ENCODE measurements at regions not wholly inside any gene's neighbourhood (a gene's known extent, or its start where the extent isn't known, plus 50 kb on each side); places are given as distances from the start of the nearest gene placed in this dataset.

GRCh38 chr9:7961076-7961475 is 161.5 kb upstream of the DMAC1 start:
- CTCF ChIA-PET = no interaction called here
- no peak overlapping the region for H3K27ac ChIP-seq (ENCODE audit: low read length)
- no TSS peak for BruUV-seq (replicated peaks)
- TF ChIP-seq, protein P1, sequence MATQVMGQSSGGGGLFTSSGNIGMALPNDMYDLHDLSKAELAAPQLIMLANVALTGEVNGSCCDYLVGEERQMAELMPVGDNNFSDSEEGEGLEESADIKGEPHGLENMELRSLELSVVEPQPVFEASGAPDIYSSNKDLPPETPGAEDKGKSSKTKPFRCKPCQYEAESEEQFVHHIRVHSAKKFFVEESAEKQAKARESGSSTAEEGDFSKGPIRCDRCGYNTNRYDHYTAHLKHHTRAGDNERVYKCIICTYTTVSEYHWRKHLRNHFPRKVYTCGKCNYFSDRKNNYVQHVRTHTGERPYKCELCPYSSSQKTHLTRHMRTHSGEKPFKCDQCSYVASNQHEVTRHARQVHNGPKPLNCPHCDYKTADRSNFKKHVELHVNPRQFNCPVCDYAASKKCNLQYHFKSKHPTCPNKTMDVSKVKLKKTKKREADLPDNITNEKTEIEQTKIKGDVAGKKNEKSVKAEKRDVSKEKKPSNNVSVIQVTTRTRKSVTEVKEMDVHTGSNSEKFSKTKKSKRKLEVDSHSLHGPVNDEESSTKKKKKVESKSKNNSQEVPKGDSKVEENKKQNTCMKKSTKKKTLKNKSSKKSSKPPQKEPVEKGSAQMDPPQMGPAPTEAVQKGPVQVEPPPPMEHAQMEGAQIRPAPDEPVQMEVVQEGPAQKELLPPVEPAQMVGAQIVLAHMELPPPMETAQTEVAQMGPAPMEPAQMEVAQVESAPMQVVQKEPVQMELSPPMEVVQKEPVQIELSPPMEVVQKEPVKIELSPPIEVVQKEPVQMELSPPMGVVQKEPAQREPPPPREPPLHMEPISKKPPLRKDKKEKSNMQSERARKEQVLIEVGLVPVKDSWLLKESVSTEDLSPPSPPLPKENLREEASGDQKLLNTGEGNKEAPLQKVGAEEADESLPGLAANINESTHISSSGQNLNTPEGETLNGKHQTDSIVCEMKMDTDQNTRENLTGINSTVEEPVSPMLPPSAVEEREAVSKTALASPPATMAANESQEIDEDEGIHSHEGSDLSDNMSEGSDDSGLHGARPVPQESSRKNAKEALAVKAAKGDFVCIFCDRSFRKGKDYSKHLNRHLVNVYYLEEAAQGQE (IDR thresholded peaks at IDR 0.05; ENCODE audit: insufficient read depth in 1 of 2, low read depth in 2 of 2, low read length in 1 of 2) = no peak
- TF ChIP-seq TCF7L2 (IDR thresholded peaks at IDR 0.05; ENCODE audit: low read depth, low read length) (no peak), SIN3A (IDR thresholded peaks at IDR 0.05; ENCODE audit: borderline replicate concordance, insufficient read depth, low read depth, low read length) (no peak), CTCF (IDR thresholded peaks at IDR 0.05) (no peak), POLR2AphosphoS5 (IDR thresholded peaks at IDR 0.05; ENCODE audit: low read depth, low read length) (no peak)
- no peaks in the 10 kb centered on the region for H3K9me3 ChIP-seq (ENCODE audit: control insufficient read depth, insufficient read depth, low read depth, low read length)
- no peaks in the 10 kb centered on the region for H3K27me3 ChIP-seq (ENCODE audit: control insufficient read depth, insufficient read depth, low read length)
- H3K36me3 ChIP-seq (ENCODE audit: control insufficient read depth, insufficient read depth, low read length) = no peaks in the 10 kb centered on the region
- H3K4me3 ChIP-seq (ENCODE audit: low read depth in 2 of 2, low read length in 2 of 2) = no peak overlapping the region
- in situ Hi-C loops (cut with HindIII; ENCODE audit: low pct_unique_long_range_greater_than_20kb, low sequenced_read_pairs) = no loop called here
- intact Hi-C loops (cut with micrococcal nuclease; ENCODE audit: unreplicated experiment) = no loop called here
- DNase-seq (ENCODE audit: low read depth, low spot score) (no peak), ATAC-seq (no peak)
- no peaks in the 10 kb centered on the region for H3K4me1 ChIP-seq (ENCODE audit: control insufficient read depth, insufficient read depth, low read length)
- POLR2A ChIA-PET = no interaction called here

- Histone ChIP-seq H3K27ac (ENCODE audit: low read length) (no peak overlapping the region), H3K36me3 (ENCODE audit: control insufficient read depth, insufficient read depth, low read length) (no peaks in the 10 kb centered on the region), H3K4me1 (ENCODE audit: control insufficient read depth, insufficient read depth, low read length) (no peaks in the 10 kb centered on the region), H3K9me3 (ENCODE audit: control insufficient read depth, insufficient read depth, low read depth, low read length) (no peaks in the 10 kb centered on the region), H3K4me3 (ENCODE audit: low read depth in 2 of 2, low read length in 2 of 2) (no peak overlapping the region), H3K27me3 (ENCODE audit: control insufficient read depth, insufficient read depth, low read length) (no peaks in the 10 kb centered on the region)
- ChIA-PET POLR2A (no interaction called here), CTCF (no interaction called here)
- TF ChIP-seq, protein P1 (IDR thresholded peaks at IDR 0.05; ENCODE audit: insufficient read depth in 1 of 2, low read depth in 2 of 2, low read length in 1 of 2) = no peak
- TF ChIP-seq POLR2AphosphoS5 (IDR thresholded peaks at IDR 0.05; ENCODE audit: low read depth, low read length) (no peak), TCF7L2 (IDR thresholded peaks at IDR 0.05; ENCODE audit: low read depth, low read length) (no peak)
- DNase-seq (ENCODE audit: low read depth, low spot score) = no peak
- ATAC-seq = no peak
- in situ Hi-C loops (cut with HindIII; ENCODE audit: low pct_unique_long_range_greater_than_20kb, low sequenced_read_pairs) = no loop called here
- intact Hi-C loops (cut with micrococcal nuclease; ENCODE audit: unreplicated experiment) = no loop called here
- BruUV-seq (replicated peaks) = no TSS peak
These were observed 160.9 kb upstream of the DMAC1 start for GRCh38 chr9:7960320-7961050.

Measured in Panc1 (cell line).